ENCODE measurements at regions not wholly inside any gene's neighbourhood (a gene's known extent, or its start where the extent isn't known, plus 50 kb on each side); places are given as distances from the start of the nearest gene placed in this dataset.
A peak's percentile ranks its signal among the peaks of the same experiment; 100 is the strongest.
"Not testable (repeated sequence)": the region's sequence is repeated elsewhere in the genome, so short reads cannot be mapped to it uniquely, and the experiment has no call there.

GRCh38 chr6:76275746-76276145 is 203.3 kb upstream of the IMPG1 start:
- DNase-seq = no peak

GRCh38 chr6:76264468-76264867 is 192.0 kb upstream of the IMPG1 start:
- DNase-seq = no peak

DNA sequence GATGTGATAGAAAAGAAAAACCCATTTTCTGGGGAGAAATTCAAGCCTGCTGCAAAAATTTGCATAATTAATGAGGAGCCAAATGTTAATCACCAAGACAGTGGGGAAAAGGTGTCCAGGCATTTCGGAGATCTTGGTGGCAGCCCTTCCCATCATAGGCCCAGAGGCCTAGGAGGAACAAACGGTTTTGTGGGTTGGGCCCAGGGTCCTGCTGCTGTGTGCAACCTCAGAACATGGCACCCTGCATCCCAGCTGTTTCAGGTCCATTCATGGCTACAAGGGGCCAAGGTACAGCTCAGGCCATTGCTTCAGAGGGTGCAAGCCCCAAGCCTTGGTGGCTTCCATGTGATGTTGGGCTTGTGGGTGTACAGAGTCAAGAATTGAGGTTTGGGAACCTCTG is 189.8 kb upstream of the IMPG1 start:
- DNase-seq = no peak

DNA sequence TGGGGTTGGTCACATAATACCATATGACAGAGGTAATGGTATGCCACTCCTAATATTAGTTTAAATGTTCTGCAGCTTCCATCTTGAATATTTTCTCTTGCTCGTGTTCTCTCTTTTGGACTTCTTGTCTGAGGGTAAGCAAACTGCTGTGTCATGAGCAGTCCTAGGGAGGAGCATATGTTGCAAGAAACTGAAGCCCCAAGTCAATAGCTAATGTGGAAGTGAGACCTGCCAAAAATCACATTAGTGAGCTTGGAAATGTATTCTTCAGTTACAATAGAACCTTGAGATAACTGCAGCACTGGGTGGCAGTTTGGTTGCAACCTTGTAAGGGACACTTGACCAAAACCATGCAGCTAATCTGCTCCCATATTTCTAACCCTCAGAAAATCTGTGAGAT is 178.2 kb upstream of the IMPG1 start:
- DNase-seq = no peak

GRCh38 chr6:76247527-76247926 is 175.1 kb upstream of the IMPG1 start:
- no peak for DNase-seq

DNA sequence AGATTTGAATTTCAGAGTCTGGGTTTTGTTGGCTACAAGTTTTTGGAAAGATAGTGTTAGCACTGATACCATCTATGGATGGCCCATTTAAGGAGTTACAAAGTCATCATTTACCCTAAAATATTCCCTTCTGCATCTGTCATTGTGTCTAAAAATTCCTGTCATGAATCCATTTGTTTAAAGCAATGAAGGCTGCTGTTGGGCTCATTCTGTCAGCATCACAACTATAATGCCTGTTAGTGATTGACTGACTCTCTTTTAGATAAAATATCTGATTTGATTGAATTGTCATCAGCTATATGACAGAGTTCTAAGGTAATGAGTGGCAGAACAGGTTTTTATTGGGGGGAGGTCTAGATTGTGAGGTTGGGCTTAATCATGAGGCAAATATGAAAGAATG is 167.6 kb upstream of the IMPG1 start:
- no peak for DNase-seq

- peak; percentile 63 for DNase-seq
These were observed 158.2 kb upstream of the IMPG1 start for GRCh38 chr6:76230711-76231110.

- no peak for DNase-seq
These were observed 149.7 kb upstream of the IMPG1 start for GRCh38 chr6:76222189-76222588.

DNA sequence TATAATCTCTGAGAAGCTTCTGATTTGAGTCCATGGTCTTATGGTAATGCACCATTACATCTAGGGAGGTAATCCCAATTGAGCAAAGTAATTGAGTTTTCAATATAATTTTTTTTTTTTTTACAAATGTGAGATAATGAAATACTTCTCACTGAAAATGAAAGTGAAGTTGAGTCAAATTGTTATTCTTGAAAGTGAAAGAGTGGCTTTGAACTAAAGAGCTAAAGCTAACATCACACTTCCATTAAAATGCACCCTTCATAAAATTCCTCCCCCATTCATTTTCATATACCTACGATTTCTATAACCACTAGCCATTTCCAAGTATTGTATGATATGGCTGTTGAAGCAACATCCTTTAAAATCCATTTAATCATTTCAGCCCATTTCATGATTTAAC is 149.1 kb upstream of the IMPG1 start:
- DNase-seq = no peak

GRCh38 chr6:76220805-76221204 is 148.3 kb upstream of the IMPG1 start:
- DNase-seq = no peak

GRCh38 chr6:76217606-76218005 is 145.1 kb upstream of the IMPG1 start:
- no peak for DNase-seq

DNA sequence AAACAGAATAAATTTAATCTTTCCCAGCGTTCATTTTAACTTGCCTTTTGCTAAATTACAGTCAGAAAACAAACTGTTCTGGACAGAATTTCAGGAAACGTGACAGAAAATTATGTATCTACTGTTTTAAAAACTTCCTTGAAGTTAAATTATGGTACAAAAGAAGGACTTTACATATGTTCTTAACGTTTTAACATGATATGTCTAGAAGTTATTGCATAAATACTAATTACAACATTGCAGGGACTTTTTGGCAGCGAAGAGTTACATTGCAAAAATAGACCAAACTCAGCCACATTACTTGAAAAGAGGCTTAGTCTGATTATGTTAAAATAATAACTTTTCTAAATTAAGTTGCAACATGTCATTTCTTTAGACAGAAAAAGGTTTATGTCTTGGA is 142.1 kb upstream of the IMPG1 start:
- DNase-seq = no peak

GRCh38 chr6:76174722-76175121 is 102.3 kb upstream of the IMPG1 start:
- DNase-seq = no peak

DNA sequence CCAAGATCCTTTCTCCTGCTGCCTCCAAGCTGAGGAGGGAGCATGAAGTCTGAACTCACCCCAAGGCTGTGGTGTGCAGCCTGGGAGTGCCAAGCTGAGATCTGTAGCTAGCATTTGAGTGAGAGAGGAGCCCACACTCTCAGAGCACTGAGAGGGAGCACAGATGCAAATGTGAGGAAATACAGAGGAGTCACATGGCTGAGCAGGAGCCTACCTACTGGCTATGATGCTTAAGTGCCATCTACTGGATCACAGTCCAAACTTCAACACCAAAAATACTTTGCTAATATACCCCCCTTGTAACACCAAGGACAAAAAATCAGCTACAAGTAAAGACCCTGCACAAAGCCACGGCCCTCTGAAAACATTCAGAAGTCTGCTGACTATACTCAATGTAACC is 94.4 kb upstream of the IMPG1 start:
- no peak for DNase-seq

GRCh38 chr6:76166297-76166696 is 93.8 kb upstream of the IMPG1 start:
- no peak for DNase-seq

DNA sequence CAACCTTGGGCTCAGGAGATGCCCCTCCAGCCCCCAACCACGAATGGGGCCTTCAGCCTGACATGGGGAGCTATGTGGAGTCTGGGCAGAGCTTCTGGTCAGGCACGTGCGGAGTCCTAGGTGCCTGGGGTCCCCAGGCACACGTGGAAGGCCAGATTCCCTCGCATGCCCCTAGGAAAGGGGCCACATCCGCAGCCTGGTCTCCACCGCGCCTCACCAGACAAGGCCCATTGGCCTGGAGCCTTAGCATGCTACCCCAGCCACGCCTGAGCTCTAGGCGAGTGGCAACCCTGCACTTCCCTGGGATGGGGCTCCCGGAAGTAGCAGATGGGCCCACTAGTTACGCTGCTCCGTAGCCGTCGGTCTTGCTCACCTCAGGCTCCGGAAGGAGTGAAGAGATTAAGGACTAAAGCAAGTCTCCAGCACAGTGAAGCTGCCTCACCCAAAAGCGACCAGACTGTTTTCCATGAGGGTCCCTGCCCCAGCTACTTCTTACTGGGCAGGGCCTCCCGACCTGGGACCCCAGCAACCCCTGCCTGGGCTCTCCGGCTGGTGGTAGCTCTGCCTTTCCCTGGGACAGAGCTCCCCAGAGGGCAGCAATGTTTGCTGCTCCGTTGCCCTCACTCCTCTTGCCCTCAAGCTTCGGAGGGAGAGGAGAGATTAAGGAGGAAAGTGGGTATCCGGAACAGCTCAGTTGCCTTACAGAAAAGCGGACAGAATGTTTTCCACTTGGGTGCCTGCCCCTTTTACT is 93.2 kb upstream of the IMPG1 start:
- DNase-seq = no peak

GRCh38 chr6:76162811-76163210 is 90.3 kb upstream of the IMPG1 start:
- DNase-seq = no peak

DNA sequence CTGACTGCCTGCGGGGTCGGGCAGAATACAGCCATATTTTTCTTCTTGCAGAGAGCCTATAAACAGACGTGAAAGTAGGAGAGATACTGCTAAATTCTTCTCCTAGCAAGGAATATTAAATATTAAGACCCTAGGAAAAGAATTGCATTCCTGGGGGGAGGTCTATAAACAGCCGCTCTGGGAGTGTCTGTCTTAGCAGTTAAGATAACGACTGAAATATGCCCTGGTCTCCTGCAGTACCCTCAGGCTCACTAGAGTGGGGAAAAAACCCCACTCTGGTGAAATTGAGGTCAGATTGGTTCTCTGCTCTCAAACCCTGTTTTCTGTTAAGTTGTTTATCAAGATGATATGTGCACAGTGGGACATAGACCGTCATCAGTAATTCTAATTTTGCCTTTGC is 85.3 kb upstream of the IMPG1 start:
- not testable (repeated sequence) for DNase-seq

DNA sequence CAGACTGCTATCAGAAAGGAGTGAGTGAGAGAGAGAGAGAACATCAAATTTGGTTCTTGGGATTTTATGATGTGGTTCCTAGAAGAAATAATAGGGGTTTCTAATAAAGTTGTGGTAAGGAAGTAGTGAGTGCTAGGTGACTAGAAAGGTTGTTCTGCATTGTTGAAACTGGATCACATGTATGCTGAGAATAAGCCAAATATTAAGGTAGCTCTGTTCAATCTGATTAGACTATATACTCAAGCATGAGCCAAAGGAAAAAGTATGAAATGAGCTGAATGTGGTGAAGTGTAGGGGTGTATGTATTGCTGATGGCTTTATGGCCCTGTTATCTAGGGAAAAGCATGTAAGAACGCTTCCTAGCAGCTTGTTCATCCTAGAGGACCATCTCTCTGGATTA is 63.0 kb upstream of the IMPG1 start:
- no peak for DNase-seq

DNA sequence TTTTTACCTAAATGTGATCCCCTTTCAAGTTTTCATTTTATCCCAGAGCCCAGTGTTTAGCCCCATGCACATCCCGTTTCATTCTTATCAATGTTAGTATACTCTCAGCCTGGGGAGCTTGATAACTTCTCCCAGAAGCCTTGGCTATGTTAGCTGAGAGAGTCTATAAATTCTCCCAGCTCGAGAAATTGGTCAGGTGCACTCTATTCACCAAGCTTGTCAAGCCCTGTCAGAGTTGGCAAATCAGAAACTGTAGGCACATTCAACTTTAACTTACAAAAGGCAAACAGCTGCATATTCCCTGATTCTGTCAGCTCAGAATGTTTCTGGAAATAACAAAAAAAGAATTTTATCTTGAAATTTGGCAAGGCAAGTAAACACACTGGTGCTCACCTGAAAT is 62.2 kb upstream of the IMPG1 start:
- DNase-seq = no peak

GRCh38 chr6:76124018-76124417 is 51.6 kb upstream of the IMPG1 start:
- DNase-seq = no peak
